GM18502 (cell line): ENCODE measurements at regions not wholly inside any gene's neighbourhood (a gene's known extent, or its start where the extent isn't known, plus 50 kb on each side); places are given as distances from the start of the nearest gene placed in this dataset.
"Not testable (repeated sequence)": the region's sequence is repeated elsewhere in the genome, so short reads cannot be mapped to it uniquely, and the experiment has no call there.

Experiments
- ATAC-seq: cut with Tn5 transposase; IDR thresholded peaks from one replicate; pipeline ENCODE4 v1.9.1; 2021; ENCODE audit warnings: mild to moderate bottlenecking; ENCODE audit not compliant: unreplicated experiment, poor library complexity

- no peak for ATAC-seq
Measured at GRCh38 chr2:7686016-7686385, 768.8 kb downstream of the RNF144A start.

- no peak for ATAC-seq
Measured at GRCh38 chr2:7691961-7692656, 774.9 kb downstream of the RNF144A start.

GRCh38 chr2:7692657-7693161 is 775.5 kb downstream of the RNF144A start:
- no peak for ATAC-seq

- ATAC-seq, result no peak
Measured at GRCh38 chr2:7693246-7694075, 776.2 kb downstream of the RNF144A start.

GRCh38 chr2:7694076-7694985 is 777.1 kb downstream of the RNF144A start:
- no peak for ATAC-seq

- not testable (repeated sequence) for ATAC-seq
Measured at GRCh38 chr2:7696556-7696955, 779.3 kb downstream of the RNF144A start.

- ATAC-seq, result no peak
Measured at GRCh38 chr2:7697052-7697451, 779.8 kb downstream of the RNF144A start.

- no peak for ATAC-seq
Measured at GRCh38 chr2:7701791-7702190, 784.6 kb downstream of the RNF144A start.

GRCh38 chr2:7703048-7703447 is 785.8 kb downstream of the RNF144A start:
- ATAC-seq, result peak; percentile 55

GRCh38 chr2:7703543-7704144 is 786.4 kb downstream of the RNF144A start:
- ATAC-seq, result no peak

GRCh38 chr2:7704296-7704865 is 787.2 kb downstream of the RNF144A start:
- ATAC-seq, result no peak

GRCh38 chr2:7706791-7707190 is 789.6 kb downstream of the RNF144A start:
- no peak for ATAC-seq

GRCh38 chr2:7707723-7708122 is 790.5 kb downstream of the RNF144A start:
- no peak for ATAC-seq

- ATAC-seq, result no peak
Measured at GRCh38 chr2:7709907-7710306, 792.7 kb downstream of the RNF144A start.

- no peak for ATAC-seq
Measured at GRCh38 chr2:7711167-7711566, 794.0 kb downstream of the RNF144A start.

GRCh38 chr2:7719876-7720275 is 802.7 kb downstream of the RNF144A start:
- ATAC-seq, result no peak

GRCh38 chr2:7721413-7721995 is 804.3 kb downstream of the RNF144A start:
- ATAC-seq, result no peak

- ATAC-seq, result peak; percentile 74
Measured at GRCh38 chr2:7722212-7722910, 805.1 kb downstream of the RNF144A start.

GRCh38 chr2:7724336-7724735 is 807.1 kb downstream of the RNF144A start:
- no peak for ATAC-seq
